Stimulated activated CD8-positive, alpha-beta memory T cell treated with anti-CD3 and anti-CD28 coated beads, Interleukin-12 subunit alpha, Interleukin-12 subunit beta, amount 100 ng/mL, for 4 hours (primary cell): ENCODE measurements at regions not wholly inside any gene's neighbourhood (a gene's known extent, or its start where the extent isn't known, plus 50 kb on each side); places are given as distances from the start of the nearest gene placed in this dataset.
"Not testable (repeated sequence)": the region's sequence is repeated elsewhere in the genome, so short reads cannot be mapped to it uniquely, and the experiment has no call there.

Experiments
- DNase-seq: peaks from one replicate; pipeline ENCODE4 v3.0.0-alpha.2; 2020; ENCODE audit warnings: low read depth

DNA sequence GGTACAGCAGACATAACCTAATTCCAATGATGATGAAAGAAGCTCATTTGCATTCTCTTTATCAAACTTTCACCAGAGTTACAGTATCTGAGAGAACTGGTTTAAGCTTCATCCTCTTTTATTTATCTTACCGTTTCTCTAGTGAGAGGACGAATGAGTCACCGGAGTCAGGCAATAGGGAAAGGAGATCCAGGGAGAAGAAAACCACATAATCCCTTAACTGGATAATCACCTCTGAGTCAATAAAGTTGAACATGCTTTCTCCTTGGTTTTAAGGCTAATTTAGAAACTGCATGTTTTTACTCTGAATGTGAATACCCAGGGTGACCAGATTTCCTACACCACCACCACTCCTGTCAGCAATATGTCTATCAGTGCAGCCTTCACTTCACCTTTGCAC, 313.7 kb upstream of the TBX18 start:
- DNase-seq, result no peak

GRCh38 chr6:85077098-85077497, 312.7 kb upstream of the TBX18 start:
- DNase-seq, result no peak

GRCh38 chr6:85071845-85072244, 307.4 kb upstream of the TBX18 start:
- DNase-seq, result not testable (repeated sequence)

DNA sequence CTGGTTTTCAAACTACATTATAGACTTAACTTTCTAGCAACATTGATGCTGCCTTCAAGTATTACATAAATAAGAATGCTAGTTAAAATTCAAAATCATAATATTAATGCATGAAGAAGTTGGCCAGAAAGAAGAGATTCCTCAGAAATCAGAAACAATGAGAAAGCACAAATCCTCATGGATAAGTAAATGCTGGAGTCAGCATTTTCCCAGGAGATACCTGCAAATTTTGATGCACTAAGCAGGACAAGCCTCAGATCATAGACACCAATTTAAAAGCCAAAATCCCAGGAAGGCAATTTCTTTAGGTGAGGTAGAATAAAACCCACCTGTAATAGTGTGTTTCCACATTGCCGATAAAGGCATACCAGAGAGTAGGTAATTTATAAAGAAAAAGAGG, 305.2 kb upstream of the TBX18 start:
- DNase-seq, result no peak

- no peak for DNase-seq
These were observed 303.8 kb upstream of the TBX18 start for GRCh38 chr6:85068221-85068620.

DNA sequence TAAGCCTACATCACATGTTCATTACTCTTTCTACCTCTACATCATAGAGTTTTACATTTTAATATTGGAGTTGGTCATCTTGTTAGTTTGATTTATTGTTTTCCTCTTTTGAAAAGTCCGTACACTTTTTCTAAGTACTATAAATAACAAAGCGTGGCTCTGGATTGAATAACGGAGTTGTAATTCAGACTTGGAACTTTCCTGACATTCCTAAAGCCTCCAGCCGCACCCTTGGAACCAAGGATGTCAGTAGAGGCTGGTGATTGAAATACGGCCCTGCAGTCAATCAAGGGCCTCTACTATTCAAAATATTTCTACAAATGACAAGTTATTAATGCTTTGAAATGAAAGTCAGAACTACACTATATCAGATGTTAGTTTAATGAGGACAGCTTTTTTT, 301.9 kb upstream of the TBX18 start:
- DNase-seq, result no peak

GRCh38 chr6:85065831-85066230, 301.4 kb upstream of the TBX18 start:
- DNase-seq, result no peak

- no peak for DNase-seq
These were observed 299.2 kb upstream of the TBX18 start for GRCh38 chr6:85063611-85064010.

DNA sequence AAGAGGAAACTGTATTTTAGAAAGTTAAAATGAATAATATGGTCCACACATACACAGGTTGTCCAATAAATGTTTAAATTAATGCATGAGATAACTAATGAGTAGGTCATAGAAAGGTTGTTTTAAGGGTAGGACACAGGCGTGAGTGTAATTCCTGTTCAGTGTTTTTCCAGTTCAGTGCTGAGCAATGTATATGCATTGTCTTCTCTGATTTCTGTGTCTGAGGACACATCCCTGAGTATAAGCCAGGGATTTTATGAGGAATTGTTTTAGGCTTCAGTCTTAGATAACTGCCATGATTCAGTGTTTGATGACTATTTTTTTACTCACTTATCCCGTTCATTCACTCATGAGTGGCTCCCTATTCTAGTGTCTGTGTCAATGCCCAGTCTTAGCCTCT, 298.5 kb upstream of the TBX18 start:
- no peak for DNase-seq

- DNase-seq, result no peak
These were observed 294.4 kb upstream of the TBX18 start for GRCh38 chr6:85058806-85059205.

DNA sequence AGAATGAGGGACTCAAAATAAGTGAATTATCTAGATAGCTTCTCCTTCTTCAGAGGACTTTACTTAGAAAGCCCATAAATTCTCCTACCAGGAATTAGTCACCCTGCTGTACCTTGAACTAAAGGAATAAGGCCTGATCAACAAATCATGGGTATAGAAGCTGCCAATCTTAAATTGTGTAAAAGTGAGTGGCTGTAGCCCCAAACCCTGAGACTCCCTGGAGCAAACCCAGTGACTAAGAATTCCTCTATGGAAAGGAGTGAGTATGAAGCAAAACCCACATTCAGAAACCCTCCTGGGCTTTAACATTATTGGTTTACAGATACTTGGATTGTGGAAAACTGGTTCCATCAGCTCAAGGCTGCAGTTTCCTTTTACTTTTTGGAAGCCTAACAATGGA, 285.8 kb upstream of the TBX18 start:
- DNase-seq, result no peak

GRCh38 chr6:85049282-85049681, 284.9 kb upstream of the TBX18 start:
- DNase-seq, result no peak

DNA sequence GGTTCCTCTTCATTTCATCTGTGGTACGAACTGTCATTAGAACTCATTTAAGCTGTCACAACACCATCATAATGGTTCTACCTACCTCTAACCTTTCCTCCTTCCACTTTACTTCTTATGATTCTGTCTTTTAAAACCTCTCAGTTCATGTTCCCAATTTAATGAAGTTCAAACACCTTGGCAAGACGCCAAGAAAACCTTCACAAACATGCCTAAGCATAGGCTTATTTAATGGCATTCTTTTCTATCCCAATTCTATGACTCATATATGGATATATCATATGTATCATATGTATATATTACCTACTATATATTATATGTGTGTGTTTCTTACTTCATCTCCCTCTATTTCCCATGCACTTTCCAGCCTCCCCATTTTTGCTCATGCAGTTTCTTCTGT, 283.4 kb upstream of the TBX18 start:
- DNase-seq, result no peak

DNA sequence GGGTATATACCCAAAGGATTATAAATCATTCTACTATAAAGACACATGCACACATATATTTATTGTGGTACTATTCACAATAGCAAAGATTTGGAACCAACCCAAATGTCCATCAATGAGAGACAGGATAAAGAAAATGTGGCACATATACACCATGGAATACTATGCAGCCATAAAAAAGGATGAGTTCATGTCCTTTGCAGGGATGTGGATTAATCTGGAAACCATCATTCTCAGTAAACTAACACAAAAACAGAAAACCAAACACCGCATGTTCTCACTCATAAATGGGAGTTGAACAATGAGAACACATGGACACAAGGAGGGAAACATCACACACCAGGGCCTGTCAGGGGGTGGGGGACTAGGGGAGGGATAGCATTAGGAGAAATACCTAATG, 281.4 kb upstream of the TBX18 start:
- DNase-seq, result not testable (repeated sequence)

DNA sequence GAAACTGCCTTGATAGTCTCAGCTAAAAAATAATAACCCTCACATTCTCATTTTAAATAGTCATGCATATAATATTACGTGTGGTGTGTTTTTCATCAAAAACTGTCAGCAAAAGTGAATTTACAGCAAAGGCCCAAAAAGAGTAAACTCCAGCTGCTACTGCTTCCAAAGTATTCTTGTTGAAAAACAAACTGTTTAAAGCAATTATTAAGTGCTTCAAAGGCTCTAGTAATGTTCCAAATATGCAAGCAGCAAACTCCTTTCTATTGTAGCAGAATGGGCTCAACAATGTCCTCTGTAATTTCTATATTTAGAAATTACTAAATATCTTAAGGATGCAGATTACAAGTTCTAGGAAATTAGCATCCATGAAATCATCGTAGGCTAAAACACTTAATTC, 280.0 kb upstream of the TBX18 start:
- DNase-seq, result no peak

DNA sequence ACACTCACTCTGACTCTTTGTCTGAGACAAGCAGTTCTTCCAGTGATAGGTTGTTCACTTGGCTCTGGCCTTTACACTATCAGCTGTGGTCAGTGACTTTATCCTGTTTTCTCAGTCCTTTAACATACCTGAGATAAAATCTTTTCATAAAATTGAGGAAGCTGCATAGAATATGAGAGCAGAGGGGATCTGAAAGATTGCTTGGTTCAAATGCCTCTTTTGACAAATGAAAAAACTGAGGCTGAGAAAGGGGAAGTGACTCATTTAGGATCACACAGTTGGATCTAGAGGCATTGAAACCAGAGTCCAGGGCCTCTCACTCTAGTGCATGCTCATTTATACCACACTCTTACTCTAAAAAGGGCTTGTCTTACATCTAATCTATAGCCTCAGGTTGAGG, 277.0 kb upstream of the TBX18 start:
- no peak for DNase-seq

GRCh38 chr6:85037221-85037620, 272.8 kb upstream of the TBX18 start:
- no peak for DNase-seq

- DNase-seq, result no peak
These were observed 271.4 kb upstream of the TBX18 start for GRCh38 chr6:85035766-85036165.

DNA sequence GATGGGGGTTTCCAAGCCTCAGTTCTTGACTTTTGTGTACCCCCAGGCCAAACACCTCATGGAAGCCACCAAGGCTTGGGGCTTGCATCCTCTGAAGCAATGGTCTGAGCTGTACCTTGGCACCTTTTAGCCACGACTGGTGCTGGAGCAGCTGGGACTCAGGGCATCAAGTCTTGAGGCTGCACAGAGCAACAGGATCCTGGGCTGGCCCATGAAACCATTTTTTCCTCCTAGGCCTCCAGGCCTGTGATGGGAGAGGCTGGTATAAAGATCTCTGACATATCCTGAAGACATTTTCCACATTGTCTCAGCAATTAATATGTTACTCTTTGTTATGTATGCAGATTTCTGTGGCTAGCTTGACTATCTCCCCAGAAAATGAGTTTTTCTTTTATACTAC, 269.1 kb upstream of the TBX18 start:
- DNase-seq, result no peak

DNA sequence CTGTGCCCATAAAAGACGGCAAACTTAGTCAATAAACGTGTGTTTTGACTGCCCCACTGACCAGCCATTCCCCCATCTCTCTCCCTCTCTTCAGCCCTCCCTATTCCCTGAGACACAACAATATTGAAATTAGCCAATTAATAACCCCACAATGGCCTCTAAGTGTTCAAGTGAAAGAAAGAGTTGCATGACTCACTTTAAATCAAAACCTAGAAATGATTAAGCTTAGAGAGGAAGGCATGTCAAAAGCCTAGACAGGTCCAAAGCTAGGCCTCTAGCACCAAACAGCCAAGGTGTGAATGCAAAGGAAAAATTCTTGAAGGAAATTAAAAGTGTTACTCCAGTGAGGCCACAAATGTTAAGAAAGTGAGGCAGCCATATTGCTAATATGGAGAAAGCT, 261.6 kb upstream of the TBX18 start:
- no peak for DNase-seq

GRCh38 chr6:85023721-85024120, 259.3 kb upstream of the TBX18 start:
- DNase-seq, result no peak

- no peak for DNase-seq
These were observed 253.0 kb upstream of the TBX18 start for GRCh38 chr6:85017352-85017751.

- no peak for DNase-seq
These were observed 252.3 kb upstream of the TBX18 start for GRCh38 chr6:85016726-85017125.

DNA sequence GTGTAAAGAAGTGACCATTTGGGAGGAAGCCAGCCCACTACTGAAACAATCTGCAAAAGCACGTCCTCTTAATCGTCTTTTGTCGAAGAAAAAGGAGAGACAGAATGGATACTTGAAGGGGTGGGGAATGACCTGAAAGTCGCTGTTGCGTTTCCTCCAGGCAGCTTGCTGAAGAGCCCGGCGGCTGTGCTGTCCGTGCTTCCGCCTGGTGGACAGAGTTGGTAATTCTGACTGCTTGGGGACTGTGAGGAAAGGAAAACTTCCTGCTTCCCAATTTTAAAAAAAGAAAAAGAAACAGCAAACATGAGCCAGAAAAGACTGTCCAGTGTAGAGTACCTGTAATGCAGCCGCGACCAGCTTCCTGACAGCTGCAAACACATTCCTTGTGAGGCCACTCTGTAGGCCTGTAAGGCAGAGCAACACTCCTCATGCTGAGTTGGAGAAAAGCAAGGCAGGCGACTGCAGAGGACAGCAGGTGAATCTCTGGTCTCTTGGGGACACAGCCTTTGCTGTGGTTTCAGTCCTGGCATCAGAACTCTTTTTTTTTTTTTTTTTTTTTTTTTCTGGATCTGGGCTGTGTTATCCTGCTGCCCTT, 251.1 kb upstream of the TBX18 start:
- no peak for DNase-seq

DNA sequence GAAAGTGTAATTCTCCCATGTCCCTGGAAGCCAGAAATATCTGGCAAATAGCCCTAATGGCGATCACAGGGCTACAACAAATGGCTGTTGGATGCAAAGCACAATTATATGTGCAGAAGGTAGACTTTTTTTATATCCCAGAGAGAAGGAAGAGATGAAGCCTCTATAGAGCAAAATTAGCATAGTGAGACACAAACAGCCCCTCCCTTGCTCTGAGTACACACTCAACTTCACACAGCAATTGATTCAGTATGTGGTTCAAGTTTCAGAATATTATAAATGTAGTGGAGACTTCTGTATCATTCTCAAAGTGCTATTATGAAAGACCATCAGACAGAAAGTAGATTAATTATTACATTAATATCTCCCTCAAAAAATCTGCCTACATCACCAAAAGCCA, 246.5 kb upstream of the TBX18 start:
- no peak for DNase-seq
